HAP-1 (cell line): ENCODE measurements at regions not wholly inside any gene's neighbourhood (a gene's known extent, or its start where the extent isn't known, plus 50 kb on each side); places are given as distances from the start of the nearest gene placed in this dataset.
"Not testable (repeated sequence)": the region's sequence is repeated elsewhere in the genome, so short reads cannot be mapped to it uniquely, and the experiment has no call there.

Experiments used
- DNase-seq, 2 experiments: peaks; one replicate each; pipeline ENCODE4 v3.0.0-alpha.2; 2016 to 2020; ENCODE audit warnings: low spot score in 2 of 2
- H3K27me3 ChIP-seq: fragments of 250-450 bp; sonication (Bioruptor Pico); 2 replicates; pipeline ENCODE4 v1.5.1; 2020; ENCODE audit warnings: low read depth, mild to moderate bottlenecking, moderate library complexity
- H3K36me3 ChIP-seq: fragments of 250-450 bp; sonication (Bioruptor Pico); replicated peaks from 2 replicates; pipeline ENCODE4 v1.5.1; 2020; ENCODE audit warnings: mild to moderate bottlenecking
- H3K4me1 ChIP-seq: fragments of 250-450 bp; sonication (Bioruptor Pico); 2 replicates; pipeline ENCODE4 v1.5.1; 2020; ENCODE audit warnings: mild to moderate bottlenecking
- H3K4me3 ChIP-seq: fragments of 250-450 bp; sonication (Bioruptor Pico); 2 replicates; pipeline ENCODE4 v1.5.1; 2020; ENCODE audit warnings: mild to moderate bottlenecking, moderate library complexity
- H3K9me3 ChIP-seq: fragments of 250-450 bp; sonication (Bioruptor Pico); 2 replicates; pipeline ENCODE4 v1.5.1; 2020; ENCODE audit warnings: mild to moderate bottlenecking, moderate library complexity
- in situ Hi-C: fragments of 300-500 bp; cut with MboI; formaldehyde crosslinking; loops from 3 replicates; pipeline ENCODE4 v1.14.3; 2020; ENCODE audit warnings: low sequenced_read_pairs, inconsistent platforms, mixed read lengths

DNA sequence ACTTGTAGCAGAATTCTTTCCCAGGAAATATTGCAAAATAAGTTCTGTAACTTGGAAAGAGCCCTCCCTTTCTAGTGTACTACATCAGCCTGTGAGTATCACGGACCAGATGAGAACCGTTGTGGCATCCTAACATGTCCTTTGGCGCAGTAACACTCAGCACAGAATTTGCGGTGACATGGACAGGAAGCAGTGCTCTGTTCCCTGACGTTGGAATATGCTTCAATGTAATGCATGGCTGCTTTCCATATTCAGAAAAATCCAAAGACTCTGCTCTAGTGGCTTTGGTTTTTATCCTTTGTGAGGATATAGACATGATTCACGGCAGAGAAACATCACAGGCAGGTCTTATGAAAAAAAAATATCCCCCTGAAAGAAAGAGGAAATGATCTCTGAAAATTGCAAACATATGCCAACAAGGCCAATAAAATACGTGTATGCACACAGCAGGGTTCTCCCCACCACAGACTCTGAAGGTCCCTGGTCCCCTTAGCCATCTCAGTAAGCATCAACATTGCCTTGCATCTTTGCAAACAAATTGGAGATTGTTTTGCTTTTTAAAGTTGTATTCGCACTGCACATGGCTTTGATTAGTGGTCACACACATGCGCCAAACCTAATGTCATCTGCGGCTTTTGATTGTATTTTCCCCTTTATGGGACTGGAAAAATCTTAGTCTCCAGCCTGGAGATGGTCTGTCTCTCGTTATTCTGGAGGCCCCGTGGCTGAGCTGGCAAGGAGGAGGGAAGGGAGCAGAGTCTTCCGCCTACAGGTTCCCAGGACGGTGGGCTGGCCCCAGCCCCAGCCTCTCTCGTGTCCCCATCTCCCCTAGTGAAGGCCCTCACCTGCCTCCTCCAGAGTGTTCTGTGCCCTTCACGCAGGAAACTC, 122.9 kb downstream of the COPS8 start:
- in situ Hi-C loops, result no loop called here
- no peak for DNase-seq
- no peaks in the 10 kb centered on the region for H3K4me1 ChIP-seq

DNA sequence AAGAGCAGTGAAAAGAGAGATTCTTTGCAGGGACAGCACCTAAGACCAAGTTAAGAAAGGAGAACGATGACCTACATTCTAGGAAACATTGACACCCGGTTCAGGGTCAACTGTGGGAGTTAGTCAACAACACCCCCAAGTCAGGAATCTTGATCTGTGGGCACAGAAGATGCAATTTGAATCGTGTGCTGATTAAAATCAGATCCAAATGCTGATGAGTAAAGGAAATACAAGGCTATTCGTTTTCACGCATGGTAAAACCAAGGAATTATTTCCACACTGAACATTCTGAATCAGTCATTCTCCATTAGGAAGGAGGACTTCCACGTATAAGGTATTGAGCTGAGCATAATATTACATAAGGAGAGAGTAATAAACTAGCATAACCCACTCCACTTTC, 124.2 kb downstream of the COPS8 start:
- no peak overlapping the region for H3K4me3 ChIP-seq
- no peaks in the 10 kb centered on the region for H3K4me1 ChIP-seq
- in situ Hi-C loops, result no loop called here
- DNase-seq, result no peak
- H3K27me3 ChIP-seq, result no peaks in the 10 kb centered on the region
- no peaks in the 10 kb centered on the region for H3K9me3 ChIP-seq
- H3K36me3 ChIP-seq, result no peaks in the 10 kb centered on the region

More for the DNA sequence above, 122.9 kb downstream of the COPS8 start:
- H3K4me3 ChIP-seq, result no peak overlapping the region
- H3K36me3 ChIP-seq, result no peaks in the 10 kb centered on the region
- H3K27me3 ChIP-seq, result no peaks in the 10 kb centered on the region
- no peaks in the 10 kb centered on the region for H3K9me3 ChIP-seq

- DNase-seq, result no peak
- no peak overlapping the region for H3K4me3 ChIP-seq
- in situ Hi-C loops, result no loop called here
- H3K36me3 ChIP-seq, result no peaks in the 10 kb centered on the region
- no peaks in the 10 kb centered on the region for H3K27me3 ChIP-seq
- no peaks in the 10 kb centered on the region for H3K4me1 ChIP-seq
- no peaks in the 10 kb centered on the region for H3K9me3 ChIP-seq
Observed at GRCh38 chr2:237210297-237210696, 124.6 kb downstream of the COPS8 start.

DNA sequence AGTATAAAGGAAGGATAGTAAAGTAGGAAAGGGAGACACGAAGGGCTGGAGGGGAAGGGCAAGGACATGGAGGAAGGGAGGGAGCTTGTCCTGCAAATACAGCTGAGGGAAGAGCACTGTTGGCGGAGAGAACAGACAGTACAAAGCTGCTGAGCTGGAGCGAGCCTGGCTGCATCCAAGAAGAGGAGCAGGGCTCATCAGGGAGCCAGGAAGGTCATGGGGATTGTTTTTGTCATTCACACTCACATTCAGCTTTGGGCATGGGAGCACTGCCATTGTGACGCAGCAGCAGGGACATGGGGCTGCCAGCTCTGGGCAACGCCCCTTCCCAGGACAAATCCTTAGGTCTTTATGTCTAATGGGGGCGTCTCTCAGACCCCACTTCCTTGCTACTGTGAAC, 125.1 kb downstream of the COPS8 start:
- no peak for DNase-seq
- H3K4me1 ChIP-seq, result no peaks in the 10 kb centered on the region
- in situ Hi-C loops, result no loop called here

DNA sequence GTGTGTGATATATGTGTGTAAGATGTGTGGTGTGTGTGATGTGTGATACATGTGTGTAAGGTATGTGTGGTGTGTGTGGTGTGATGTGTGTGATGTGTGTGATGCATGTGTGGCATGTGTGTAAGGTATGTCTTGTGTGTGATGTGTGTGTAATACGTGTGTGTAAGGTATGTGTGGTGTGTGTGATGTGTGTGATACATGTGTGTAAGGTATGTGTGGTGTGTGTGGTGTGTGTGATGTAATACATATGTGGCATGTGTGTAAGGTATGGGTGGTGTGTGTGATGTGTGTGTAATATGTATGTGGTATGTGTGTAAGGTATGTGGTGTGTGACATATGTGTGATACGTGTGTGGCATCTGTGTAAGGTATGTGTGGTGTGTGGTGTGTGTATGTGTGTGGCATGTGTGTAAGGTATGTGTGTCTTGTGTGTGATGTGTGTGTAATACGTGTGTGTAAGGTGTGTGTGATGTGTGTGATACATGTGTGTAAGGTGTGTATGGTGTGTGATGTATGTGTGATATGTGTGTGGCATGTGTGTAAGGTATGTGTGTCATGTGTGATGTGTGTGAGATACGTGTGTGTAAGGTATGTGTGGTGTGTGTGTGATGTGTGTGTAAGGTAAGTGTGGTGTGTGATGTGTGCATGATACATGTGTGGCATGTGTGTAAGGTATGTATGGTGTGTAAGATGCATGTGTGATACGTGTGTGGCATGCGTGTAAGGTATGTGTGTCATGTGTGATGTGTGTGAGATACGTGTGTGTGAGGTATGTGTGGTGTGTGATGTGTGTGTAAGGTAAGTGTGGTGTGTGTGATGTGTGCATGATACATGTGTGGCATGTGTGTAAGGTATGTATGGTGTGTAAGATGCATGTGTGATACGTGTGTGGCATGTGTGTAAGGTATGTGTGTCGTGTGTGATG, 126.9 kb downstream of the COPS8 start:
- H3K4me1 ChIP-seq, in situ Hi-C loops, H3K4me3 ChIP-seq, H3K27me3 ChIP-seq, H3K36me3 ChIP-seq, H3K9me3 ChIP-seq, DNase-seq: not testable (repeated sequence)

More for the DNA sequence above, 125.1 kb downstream of the COPS8 start:
- no peaks in the 10 kb centered on the region for H3K27me3 ChIP-seq
- H3K9me3 ChIP-seq, result no peaks in the 10 kb centered on the region
- H3K36me3 ChIP-seq, result no peaks in the 10 kb centered on the region
- no peak overlapping the region for H3K4me3 ChIP-seq

GRCh38 chr2:237213315-237214022, 127.8 kb downstream of the COPS8 start:
- Histone ChIP-seq H3K4me1 (no peaks in the 10 kb centered on the region), H3K4me3 (no peak overlapping the region), H3K9me3 (no peaks in the 10 kb centered on the region), H3K27me3 (no peaks in the 10 kb centered on the region), H3K36me3 (no peaks in the 10 kb centered on the region)
- DNase-seq, result no peak
- in situ Hi-C loops, result no loop called here

GRCh38 chr2:237214030-237214675, 128.5 kb downstream of the COPS8 start:
- no peak for DNase-seq
- Histone ChIP-seq H3K27me3 (no peaks in the 10 kb centered on the region; the same call in 1 of the 2 replicates), H3K9me3 (no peaks in the 10 kb centered on the region), H3K4me3 (no peak overlapping the region), H3K36me3 (no peaks in the 10 kb centered on the region), H3K4me1 (no peaks in the 10 kb centered on the region)
- in situ Hi-C loops, result no loop called here

DNA sequence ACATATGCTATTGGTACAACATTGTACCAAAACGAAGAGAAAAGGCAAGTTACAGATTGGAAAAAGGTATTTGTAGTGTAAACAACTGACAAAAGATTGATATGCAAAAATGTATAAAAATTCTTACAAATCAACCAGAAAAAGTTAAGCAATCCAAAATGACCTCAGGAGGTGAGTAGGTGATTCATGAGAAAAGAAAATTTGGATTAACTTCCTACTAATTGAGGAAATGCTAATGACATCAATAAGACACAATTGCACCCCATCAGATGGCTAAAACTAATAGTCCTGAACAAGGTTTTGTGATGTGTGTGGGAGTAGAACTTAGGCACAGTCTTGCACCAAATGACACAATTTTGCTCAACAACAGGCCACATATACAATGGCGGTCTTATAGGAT, 129.3 kb downstream of the COPS8 start:
- Histone ChIP-seq H3K4me1 (no peaks in the 10 kb centered on the region), H3K27me3 (no peaks in the 10 kb centered on the region; the same call in 1 of the 2 replicates), H3K36me3 (no peaks in the 10 kb centered on the region), H3K9me3 (no peaks in the 10 kb centered on the region), H3K4me3 (no peak overlapping the region)
- in situ Hi-C loops, result no loop called here
- no peak for DNase-seq

- in situ Hi-C loops, result no loop called here
Observed at GRCh38 chr2:237217995-237218616, 132.4 kb downstream of the COPS8 start.

DNA sequence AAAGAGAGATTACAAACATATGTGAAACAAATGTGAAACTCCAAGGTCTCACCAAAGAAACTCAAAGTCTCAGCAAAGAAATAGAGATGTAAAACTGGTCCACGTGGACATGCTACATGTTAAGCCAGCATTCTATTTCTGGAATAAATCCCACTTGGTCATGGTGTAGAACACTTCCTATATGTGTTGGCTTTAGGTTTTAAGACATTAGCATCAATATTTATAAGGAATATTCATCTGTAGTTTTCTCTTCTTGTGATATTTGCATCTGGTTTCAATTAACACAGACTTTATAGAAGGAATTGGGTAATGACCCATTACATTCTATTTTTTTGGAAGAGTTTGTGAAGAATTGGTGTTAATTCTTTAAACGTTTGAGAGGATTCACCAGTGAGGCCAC, 133.1 kb downstream of the COPS8 start:
- Histone ChIP-seq H3K27me3 (no peaks in the 10 kb centered on the region; the same call in 1 of the 2 replicates), H3K9me3 (no peaks in the 10 kb centered on the region), H3K4me1 (no peaks in the 10 kb centered on the region), H3K36me3 (no peaks in the 10 kb centered on the region), H3K4me3 (no peak overlapping the region)
- in situ Hi-C loops, result no loop called here
- no peak for DNase-seq

More at GRCh38 chr2:237217995-237218616, 132.4 kb downstream of the COPS8 start:
- H3K4me3 ChIP-seq, result no peak overlapping the region
- H3K9me3 ChIP-seq, result no peaks in the 10 kb centered on the region
- H3K4me1 ChIP-seq, result no peaks in the 10 kb centered on the region
- H3K27me3 ChIP-seq, result no peaks in the 10 kb centered on the region; the same call in 1 of the 2 replicates
- DNase-seq, result no peak
- H3K36me3 ChIP-seq, result no peaks in the 10 kb centered on the region

GRCh38 chr2:237219826-237220225, 134.1 kb downstream of the COPS8 start:
- in situ Hi-C loops, result no loop called here
- Histone ChIP-seq H3K36me3 (no peaks in the 10 kb centered on the region), H3K4me3 (no peak overlapping the region), H3K9me3 (no peaks in the 10 kb centered on the region), H3K27me3 (no peaks in the 10 kb centered on the region; the same call in 1 of the 2 replicates), H3K4me1 (no peaks in the 10 kb centered on the region)
- DNase-seq, result no peak

GRCh38 chr2:237221443-237221842, 135.8 kb downstream of the COPS8 start:
- H3K9me3 ChIP-seq, result no peaks in the 10 kb centered on the region
- DNase-seq, result no peak
- no peak overlapping the region for H3K4me3 ChIP-seq
- no peaks in the 10 kb centered on the region for H3K36me3 ChIP-seq
- no peaks in the 10 kb centered on the region; the same call in 1 of the 2 replicates for H3K27me3 ChIP-seq
- no peaks in the 10 kb centered on the region for H3K4me1 ChIP-seq
- in situ Hi-C loops, result no loop called here

DNA sequence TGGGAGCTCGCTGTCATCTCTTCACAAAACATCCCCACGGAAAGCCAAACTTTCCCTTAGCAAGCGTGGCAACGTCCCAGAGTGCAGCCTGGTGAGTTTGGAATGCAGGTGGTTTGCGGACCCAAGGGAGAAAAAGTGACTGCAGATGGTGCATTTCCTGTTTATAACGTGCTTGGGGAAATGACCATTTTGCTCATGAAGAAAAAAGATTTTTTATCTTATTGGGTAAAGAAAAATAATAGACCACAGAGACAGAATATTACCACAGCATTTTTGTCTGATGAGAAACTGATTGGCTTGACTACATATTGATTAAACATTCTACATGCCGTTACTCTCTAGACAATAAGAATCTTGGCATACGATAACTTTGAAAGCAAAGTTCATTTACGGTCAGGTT, 136.5 kb downstream of the COPS8 start:
- no peaks in the 10 kb centered on the region for H3K4me1 ChIP-seq
- no peak for DNase-seq
- H3K36me3 ChIP-seq, result no peaks in the 10 kb centered on the region

More for the DNA sequence above, 136.5 kb downstream of the COPS8 start:
- Histone ChIP-seq H3K4me3 (no peak overlapping the region), H3K27me3 (no peaks in the 10 kb centered on the region; the same call in 1 of the 2 replicates), H3K9me3 (no peaks in the 10 kb centered on the region)
- in situ Hi-C loops, result no loop called here
